ENCODE measurements at regions not wholly inside any gene's neighbourhood (a gene's known extent, or its start where the extent isn't known, plus 50 kb on each side); places are given as distances from the start of the nearest gene placed in this dataset.
A peak's percentile ranks its signal among the peaks of the same experiment; 100 is the strongest.

DNA sequence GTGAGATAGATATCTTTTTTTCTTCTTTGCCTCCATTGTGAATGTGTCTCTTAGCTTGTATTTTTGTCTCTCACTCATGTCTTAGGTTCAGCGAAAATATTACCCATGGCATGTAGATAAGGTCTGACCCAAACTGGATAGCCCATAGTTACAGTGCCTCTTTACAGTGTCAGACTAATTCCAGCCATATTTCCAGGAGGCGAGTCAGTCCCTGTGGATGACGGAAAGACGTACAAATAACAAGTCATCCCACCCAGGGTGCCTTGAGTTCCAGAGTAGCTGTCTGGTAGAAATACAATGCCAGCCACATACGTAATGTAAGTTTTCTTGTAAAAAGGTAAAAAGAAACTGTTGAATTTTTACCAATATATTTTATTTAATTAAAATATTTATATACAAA lies 157.3 kb downstream of the ZNF281 start:
- DNase-seq (ENCODE audit: low read depth) = no peak

GRCh38 chr1:200250469-200250868 lies 159.4 kb downstream of the ZNF281 start:
- DNase-seq (ENCODE audit: low read depth) = no peak

DNA sequence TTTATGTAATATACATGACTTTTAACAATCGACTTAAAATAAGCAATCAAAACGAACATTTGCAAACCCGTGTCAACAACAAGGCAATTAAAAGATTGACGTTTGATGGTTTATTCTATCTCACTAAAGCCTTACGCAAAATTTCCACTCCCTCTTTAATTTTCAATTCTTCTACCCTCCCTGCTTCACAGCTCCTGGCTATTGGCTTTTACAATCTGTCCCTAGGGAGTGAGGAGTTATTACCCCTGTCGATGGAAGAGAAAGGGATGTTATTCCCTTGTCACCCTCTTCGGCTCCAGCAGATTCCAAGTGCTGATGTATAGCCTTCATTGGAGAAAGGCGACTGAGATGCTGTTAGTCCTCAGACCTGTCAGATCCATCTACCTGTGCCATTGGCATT lies 161.3 kb downstream of the ZNF281 start:
- no peak for DNase-seq (ENCODE audit: low read depth)

- peak; percentile 54 for DNase-seq (ENCODE audit: low read depth)
Measured at GRCh38 chr1:200247518-200247917, 162.3 kb downstream of the ZNF281 start.

DNA sequence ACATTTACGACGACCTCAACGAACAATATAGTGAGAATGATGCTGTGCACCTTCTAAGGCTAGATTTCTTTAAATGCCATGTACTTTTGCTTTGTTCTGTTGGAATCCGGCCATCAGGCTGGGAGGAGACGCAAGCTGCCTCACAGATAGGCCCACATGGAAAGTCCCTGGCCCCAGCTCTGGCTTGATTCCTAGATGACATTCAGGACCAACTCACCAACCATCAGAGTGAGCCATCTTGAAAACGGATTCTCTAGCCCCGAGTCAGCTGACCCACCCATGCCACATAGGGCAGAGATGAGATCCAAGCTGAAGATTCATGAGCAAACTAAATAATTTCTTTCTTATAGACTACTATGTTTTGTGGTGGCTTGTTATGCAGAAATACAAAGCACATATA lies 164.4 kb downstream of the ZNF281 start:
- peak; percentile 38 for DNase-seq (ENCODE audit: low read depth)

GRCh38 chr1:200243042-200243437 lies 166.8 kb downstream of the ZNF281 start:
- DNase-seq (ENCODE audit: low read depth) = no peak

- no peak for DNase-seq (ENCODE audit: low read depth)
Measured at GRCh38 chr1:200242110-200243041, 167.5 kb downstream of the ZNF281 start.

DNA sequence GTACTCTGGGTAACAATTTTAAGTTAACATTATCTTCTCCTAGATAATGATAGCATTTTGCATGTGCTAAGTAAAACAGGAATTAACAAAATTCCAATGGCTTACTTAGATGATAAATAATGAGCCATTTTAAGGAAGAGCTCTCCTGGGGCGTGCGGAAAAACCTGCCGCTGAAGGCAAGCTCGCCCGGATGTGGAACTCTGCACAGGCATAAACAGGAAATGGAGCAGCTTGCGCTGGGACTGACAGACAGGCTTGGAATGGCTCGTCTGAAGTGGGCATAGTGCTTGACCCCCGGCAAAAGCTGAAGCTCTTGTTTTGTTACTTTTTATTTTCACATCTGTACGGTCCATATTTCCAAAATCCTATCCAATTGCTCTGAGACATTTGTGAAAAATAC lies 169.2 kb downstream of the ZNF281 start:
- DNase-seq (ENCODE audit: low read depth) = no peak

DNA sequence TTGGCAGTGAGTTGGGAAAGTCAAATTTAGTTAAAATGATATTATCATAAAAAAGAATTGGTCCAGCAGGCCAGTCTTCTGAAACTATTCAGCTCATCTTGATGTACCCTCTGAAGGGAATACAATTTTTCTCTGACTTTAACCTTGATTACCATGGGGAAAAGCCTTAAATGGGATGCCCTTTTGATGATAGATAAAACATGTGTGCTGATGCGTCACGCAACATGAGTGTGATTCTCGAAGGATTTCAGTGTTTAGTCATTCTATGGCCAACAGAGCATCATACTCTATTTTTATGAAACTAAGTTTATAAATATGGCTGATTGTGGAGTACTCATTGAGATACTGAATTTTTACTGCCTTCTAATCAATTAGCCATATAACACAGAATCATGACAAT lies 171.5 kb downstream of the ZNF281 start:
- no peak for DNase-seq (ENCODE audit: low read depth)

DNA sequence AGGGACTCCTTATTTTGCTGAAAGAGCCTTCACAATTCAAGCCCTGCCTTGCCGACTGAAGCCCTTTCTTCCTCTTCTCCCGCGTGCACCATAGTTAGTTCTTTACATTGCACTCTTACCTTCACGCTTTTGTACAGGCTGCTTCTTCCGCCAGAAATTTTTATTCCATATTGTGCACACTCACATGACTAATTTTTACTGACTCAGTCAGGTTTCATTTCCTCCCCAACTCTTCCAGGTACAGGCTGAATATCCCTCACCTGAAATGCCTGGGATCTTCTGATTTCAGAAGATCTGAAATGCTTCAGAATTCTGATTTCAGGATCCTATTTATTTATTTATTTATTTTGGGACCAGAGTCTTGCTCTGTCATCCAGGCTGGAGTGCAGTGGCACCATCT lies 172.8 kb downstream of the ZNF281 start:
- no peak for DNase-seq (ENCODE audit: low read depth)

DNA sequence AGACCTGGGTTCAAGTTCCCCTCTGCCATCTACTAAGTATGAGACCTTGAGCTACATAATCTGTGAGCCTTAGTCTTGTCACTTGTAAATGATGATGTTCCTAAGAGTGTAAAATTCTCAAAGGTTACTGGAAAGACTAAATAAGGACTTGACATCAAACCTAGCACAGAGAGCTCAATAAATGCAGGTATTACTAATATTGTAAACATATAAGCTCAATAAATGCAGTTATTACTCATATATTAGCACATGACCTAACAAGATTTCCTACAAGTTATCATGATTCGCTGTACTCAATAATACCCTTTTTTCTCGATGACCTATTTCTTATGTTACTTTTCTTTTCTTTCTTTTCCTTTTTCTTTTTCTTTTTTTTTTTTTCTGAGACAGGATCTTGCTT lies 174.9 kb downstream of the ZNF281 start:
- no peak for DNase-seq (ENCODE audit: low read depth)

- no peak for DNase-seq (ENCODE audit: low read depth)
Measured at GRCh38 chr1:200233393-200233792, 176.4 kb downstream of the ZNF281 start.

DNA sequence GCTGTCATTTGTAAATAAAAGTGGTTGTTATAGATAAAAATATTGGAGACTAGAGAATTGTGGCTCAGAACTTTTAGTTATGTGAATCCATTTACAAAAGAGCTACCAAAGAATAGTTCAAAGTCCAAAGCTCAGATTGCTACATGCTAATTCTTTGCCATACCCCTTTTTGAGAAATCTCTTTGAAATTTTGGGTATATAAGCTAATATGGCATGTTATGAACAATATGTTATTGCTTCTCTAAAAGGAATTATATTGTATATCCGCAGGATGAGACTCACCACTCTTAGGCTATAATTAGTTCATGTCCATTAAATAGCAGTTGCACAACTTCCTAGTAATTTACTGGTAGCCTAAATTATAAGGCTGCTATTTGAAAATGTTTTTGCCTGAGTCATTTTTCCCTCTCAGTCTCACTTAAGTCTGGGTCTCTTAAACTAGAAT lies 178.0 kb downstream of the ZNF281 start:
- DNase-seq (ENCODE audit: low read depth) = peak; percentile 81

- DNase-seq (ENCODE audit: low read depth) = no peak
Measured at GRCh38 chr1:200230671-200231070, 179.2 kb downstream of the ZNF281 start.

DNA sequence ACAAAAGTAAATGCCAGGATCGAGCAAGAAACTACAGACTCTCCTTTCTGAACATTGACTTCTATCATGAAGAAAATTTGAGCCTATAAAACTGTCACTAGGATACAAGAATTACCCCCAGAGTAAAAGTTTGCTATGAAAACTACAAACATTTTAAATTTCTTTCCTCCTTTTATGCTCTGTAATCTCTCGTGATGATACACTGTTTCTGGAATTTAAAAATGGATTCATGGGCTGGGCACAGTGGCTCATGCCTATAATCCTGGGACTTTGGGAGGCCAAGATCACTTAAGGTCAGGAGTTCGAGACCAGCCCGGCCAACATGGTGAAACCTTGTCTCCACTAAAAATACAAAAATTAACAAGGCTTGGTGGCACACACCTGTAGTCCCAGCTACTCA lies 181.3 kb downstream of the ZNF281 start:
- DNase-seq (ENCODE audit: low read depth) = no peak

- DNase-seq (ENCODE audit: low read depth) = no peak
Measured at GRCh38 chr1:200228081-200228480, 181.8 kb downstream of the ZNF281 start.
